CD4-positive, alpha-beta T cell (primary cell): ENCODE measurements at regions not wholly inside any gene's neighbourhood (a gene's known extent, or its start where the extent isn't known, plus 50 kb on each side); places are given as distances from the start of the nearest gene placed in this dataset.

ENCODE experiments used
- ATAC-seq: fragments of 200-7000 bp; cut with Tn5 transposase; one replicate; pipeline ENCODE4 v1.10.0; 2022; ENCODE audit warnings: mild to moderate bottlenecking; ENCODE audit not compliant: poor library complexity
- CTCF ChIA-PET: fragments of 350-600 bp; sonication (Branson Sonifier 250); formaldehyde crosslinking; loops from one replicate; lab custom pipeline; 2021; ENCODE audit warnings: antibody characterized with exemption, inconsistent platforms; lab: Charles Lee
- POLR2A ChIA-PET: fragments of 350-600 bp; sonication (Branson Sonifier 250); formaldehyde crosslinking; loops from one replicate; lab custom pipeline; 2021; ENCODE audit warnings: antibody characterized with exemption, inconsistent platforms; lab: Charles Lee
- DNase-seq, 14 experiments: peaks; one replicate each; pipeline ENCODE4 v3.0.0-alpha.2; 2013 to 2020; ENCODE audit warnings: mixed read lengths in 2 of 14
- H3K27ac ChIP-seq, 2 donors: one replicate each; pipeline versions ENCODE4 v1.5.1 to v1.7.0; 2013; ENCODE audit warnings: low read length in 2 of 2, low read depth in 1 of 2, mild to moderate bottlenecking in 1 of 2
- H3K27me3 ChIP-seq, 2 experiments: 1 replicate in 1 of 2; 2 replicates in 1 of 2; pipeline versions ENCODE4 v1.6.1 to v1.7.0; 2013; ENCODE audit warnings: low read length in 2 of 2, control low read depth in 1 of 2, mild to moderate bottlenecking in 1 of 2, moderate library complexity in 1 of 2; ENCODE audit not compliant: insufficient read depth in 2 of 2, control insufficient read depth in 1 of 2
- H3K36me3 ChIP-seq: one replicate; pipeline ENCODE4 v1.6.1; 2013; ENCODE audit warnings: low read length, control low read depth; ENCODE audit not compliant: insufficient read depth
- H3K4me1 ChIP-seq: one replicate; pipeline ENCODE4 v1.6.1; 2013; ENCODE audit warnings: low read length, control low read depth; ENCODE audit not compliant: insufficient read depth
- H3K4me3 ChIP-seq: one replicate; pipeline ENCODE4 v1.5.1; 2013; ENCODE audit warnings: mild to moderate bottlenecking, low read length, moderate library complexity
- H3K9me3 ChIP-seq, 2 experiments: 1 replicate in 1 of 2; 2 replicates in 1 of 2; pipeline versions ENCODE4 v1.6.1 to v1.7.0; 2013; ENCODE audit warnings: low read length in 2 of 2, mild to moderate bottlenecking in 2 of 2, control low read depth in 1 of 2, moderate library complexity in 1 of 2; ENCODE audit not compliant: control insufficient read depth in 1 of 2, insufficient read depth in 1 of 2
- H3K27ac Mint-ChIP-seq: one replicate; pipeline ENCODE4 v1.8.0; 2020; ENCODE audit warnings: mixed read lengths
- H3K27me3 Mint-ChIP-seq: one replicate; pipeline ENCODE4 v1.8.0; 2021; ENCODE audit warnings: mixed read lengths
- H3K36me3 Mint-ChIP-seq: one replicate; pipeline ENCODE4 v1.8.0; 2021; ENCODE audit warnings: low read depth, mixed read lengths
- H3K4me1 Mint-ChIP-seq: one replicate; pipeline ENCODE4 v1.8.0; 2021; ENCODE audit warnings: low read depth, mixed read lengths
- H3K4me3 Mint-ChIP-seq: one replicate; pipeline ENCODE4 v1.8.0; 2020; ENCODE audit warnings: mild to moderate bottlenecking, mixed read lengths
- H3K9me3 Mint-ChIP-seq: one replicate; pipeline ENCODE4 v1.8.0; 2020; ENCODE audit warnings: mixed read lengths
- intact Hi-C, 2 experiments: fragments of 100-400 bp; cut with DNase I in 1 of 2; cut with micrococcal nuclease in 1 of 2; formaldehyde crosslinking; loops; one replicate each; pipeline versions ENCODE4 v1.15.1 to v1.9.0; 2023 to 2025; cut with DNase I, micrococcal nuclease
- TF ChIP-seq, protein P1 (sequence below): fragments of 200-600 bp; IDR thresholded peaks from one replicate; pipeline ENCODE4 v1.8.0; 2022; ENCODE audit warnings: antibody characterized with exemption, mild to moderate bottlenecking

GRCh38 chr13:87120476-87120875, 550.7 kb upstream of the SLITRK5 start:
- no peaks in the 10 kb centered on the region for H3K4me1 ChIP-seq
- no peak overlapping the region for H3K27ac Mint-ChIP-seq
- H3K36me3 Mint-ChIP-seq = no peaks in the 10 kb centered on the region
- no peak for ATAC-seq
- intact Hi-C loops = no loop called here
- no peak for DNase-seq
- no peaks in the 10 kb centered on the region for H3K4me1 Mint-ChIP-seq
- no peak overlapping the region for H3K27ac ChIP-seq
- H3K36me3 ChIP-seq = no peaks in the 10 kb centered on the region
- H3K9me3 Mint-ChIP-seq = no peaks in the 10 kb centered on the region
- POLR2A ChIA-PET = no interaction called here
- CTCF ChIA-PET = no interaction called here
- TF ChIP-seq, protein P1, sequence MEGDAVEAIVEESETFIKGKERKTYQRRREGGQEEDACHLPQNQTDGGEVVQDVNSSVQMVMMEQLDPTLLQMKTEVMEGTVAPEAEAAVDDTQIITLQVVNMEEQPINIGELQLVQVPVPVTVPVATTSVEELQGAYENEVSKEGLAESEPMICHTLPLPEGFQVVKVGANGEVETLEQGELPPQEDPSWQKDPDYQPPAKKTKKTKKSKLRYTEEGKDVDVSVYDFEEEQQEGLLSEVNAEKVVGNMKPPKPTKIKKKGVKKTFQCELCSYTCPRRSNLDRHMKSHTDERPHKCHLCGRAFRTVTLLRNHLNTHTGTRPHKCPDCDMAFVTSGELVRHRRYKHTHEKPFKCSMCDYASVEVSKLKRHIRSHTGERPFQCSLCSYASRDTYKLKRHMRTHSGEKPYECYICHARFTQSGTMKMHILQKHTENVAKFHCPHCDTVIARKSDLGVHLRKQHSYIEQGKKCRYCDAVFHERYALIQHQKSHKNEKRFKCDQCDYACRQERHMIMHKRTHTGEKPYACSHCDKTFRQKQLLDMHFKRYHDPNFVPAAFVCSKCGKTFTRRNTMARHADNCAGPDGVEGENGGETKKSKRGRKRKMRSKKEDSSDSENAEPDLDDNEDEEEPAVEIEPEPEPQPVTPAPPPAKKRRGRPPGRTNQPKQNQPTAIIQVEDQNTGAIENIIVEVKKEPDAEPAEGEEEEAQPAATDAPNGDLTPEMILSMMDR = no peak
- H3K27me3 Mint-ChIP-seq = no peaks in the 10 kb centered on the region
- H3K4me3 ChIP-seq = no peak overlapping the region
- no peaks in the 10 kb centered on the region for H3K27me3 ChIP-seq
- H3K9me3 ChIP-seq = peaks cover 0 to 7% of the 10 kb centered on the region in 2 experiments
- no peak overlapping the region for H3K4me3 Mint-ChIP-seq

DNA sequence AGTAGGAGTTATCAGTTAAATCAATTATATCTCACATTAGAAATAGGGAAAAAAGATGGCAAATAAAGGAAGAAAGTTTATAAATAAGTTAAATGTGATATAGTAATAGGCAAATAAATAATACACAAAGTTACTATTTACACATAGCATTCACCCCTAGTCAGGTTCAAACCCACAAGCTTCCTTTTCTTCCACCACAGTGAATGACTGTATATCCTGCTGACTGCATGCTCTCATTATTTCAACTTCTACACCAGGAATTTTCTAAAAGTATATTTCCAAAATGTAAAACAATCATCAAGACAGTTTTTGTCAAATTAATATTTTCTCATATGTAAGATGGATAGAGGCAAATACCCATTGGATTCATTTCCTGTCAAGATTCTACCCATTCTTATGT, 548.6 kb upstream of the SLITRK5 start:
- Mint-ChIP-seq H3K4me3 (no peak overlapping the region), H3K4me1 (no peaks in the 10 kb centered on the region), H3K36me3 (no peaks in the 10 kb centered on the region), H3K9me3 (no peaks in the 10 kb centered on the region), H3K27ac (no peak overlapping the region), H3K27me3 (no peaks in the 10 kb centered on the region)
- H3K36me3 ChIP-seq = no peaks in the 10 kb centered on the region
- TF ChIP-seq, protein P1 = no peak
- peaks cover 0 to 4% of the 10 kb centered on the region in 2 experiments for H3K9me3 ChIP-seq
- no peak overlapping the region for H3K4me3 ChIP-seq
- POLR2A ChIA-PET = no interaction called here
- intact Hi-C loops = no loop called here
- no peaks in the 10 kb centered on the region for H3K27me3 ChIP-seq
- no peak overlapping the region for H3K27ac ChIP-seq
- ATAC-seq (no peak), DNase-seq (no peak)
- no peaks in the 10 kb centered on the region for H3K4me1 ChIP-seq
- CTCF ChIA-PET = no interaction called here

DNA sequence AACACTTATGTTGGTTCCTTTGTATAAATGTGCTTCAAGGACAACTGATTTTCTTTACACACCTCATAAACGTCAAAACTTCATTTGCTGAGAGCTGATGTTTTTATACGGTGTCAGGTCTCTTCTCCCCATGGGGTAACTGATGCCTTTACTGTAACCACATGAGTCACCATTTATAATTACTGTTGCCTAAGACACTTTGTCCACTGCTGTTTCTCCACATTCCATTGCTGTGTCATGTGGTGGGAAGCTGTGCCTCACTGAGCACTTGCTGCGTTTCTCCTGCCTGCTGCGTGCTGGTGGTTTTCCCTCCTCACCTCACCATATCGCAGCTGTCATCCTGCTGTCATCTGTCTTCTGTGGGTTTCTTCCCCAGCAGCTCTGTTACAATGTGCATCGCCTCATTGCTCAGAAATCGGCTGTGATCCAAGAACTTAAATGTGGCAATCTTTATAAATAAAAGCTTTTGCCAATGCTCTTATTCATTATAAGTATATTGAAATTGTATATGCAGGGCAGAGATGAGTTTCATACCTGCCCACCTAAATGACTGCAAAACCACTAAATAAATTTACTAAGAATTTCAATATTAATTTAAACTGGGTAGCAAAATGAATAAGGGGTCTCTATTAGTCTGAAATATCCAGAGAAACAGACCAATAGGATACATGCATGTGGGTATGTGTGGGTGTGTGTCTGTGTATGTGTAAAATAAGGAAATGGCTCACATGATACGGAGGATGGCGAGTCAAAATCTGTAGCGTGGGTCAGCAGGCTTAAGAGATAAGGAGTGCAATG, 547.0 kb upstream of the SLITRK5 start:
- H3K27ac Mint-ChIP-seq = no peak overlapping the region
- intact Hi-C loops = no loop called here
- H3K4me3 Mint-ChIP-seq = no peak overlapping the region
- Histone ChIP-seq H3K27me3 (no peaks in the 10 kb centered on the region), H3K4me1 (no peaks in the 10 kb centered on the region), H3K27ac (no peak overlapping the region), H3K36me3 (no peaks in the 10 kb centered on the region), H3K4me3 (no peak overlapping the region), H3K9me3 (peaks cover 0 to 4% of the 10 kb centered on the region in 2 experiments)
- H3K27me3 Mint-ChIP-seq = no peaks in the 10 kb centered on the region
- CTCF ChIA-PET = no interaction called here
- H3K9me3 Mint-ChIP-seq = no peaks in the 10 kb centered on the region
- POLR2A ChIA-PET = interaction anchor here (1.2 kb wide), 1 partner anchor 524 kb away, joined by 3 read pairs; no protein-coding TSS in a partner anchor
- no peaks in the 10 kb centered on the region for H3K36me3 Mint-ChIP-seq
- DNase-seq = peak in 1 of 14 experiments; percentile 1
- TF ChIP-seq, protein P1 = no peak
- no peak for ATAC-seq
- no peaks in the 10 kb centered on the region for H3K4me1 Mint-ChIP-seq
